Mesendoderm (in vitro differentiated cells): ENCODE measurements at regions not wholly inside any gene's neighbourhood (a gene's known extent, or its start where the extent isn't known, plus 50 kb on each side); places are given as distances from the start of the nearest gene placed in this dataset.

Experiments
- DNase-seq: peaks from one replicate; pipeline ENCODE4 v3.0.0; 2013
- H2AK5ac ChIP-seq: 2 replicates; pipeline ENCODE4 v1.6.1; 2013; ENCODE audit warnings: low read length, inconsistent platforms
- H2BK120ac ChIP-seq: 2 replicates; pipeline ENCODE4 v1.6.1; 2013; ENCODE audit warnings: low read depth, mild to moderate bottlenecking, low read length, moderate library complexity, mixed read lengths
- H2BK15ac ChIP-seq: replicated peaks from 2 replicates; pipeline ENCODE4 v1.6.1; 2013; ENCODE audit warnings: low read depth, mild to moderate bottlenecking, moderate library complexity
- H2BK5ac ChIP-seq: 2 replicates; pipeline ENCODE4 v1.6.1; 2013; ENCODE audit warnings: low read length, inconsistent platforms
- H3K18ac ChIP-seq: 2 replicates; pipeline ENCODE4 v1.6.1; 2013; ENCODE audit warnings: mild to moderate bottlenecking, low read length, mixed read lengths
- H3K23ac ChIP-seq: one replicate; pipeline ENCODE4 v1.6.1; 2013; ENCODE audit warnings: low read length
- H3K27ac ChIP-seq: 2 replicates; pipeline ENCODE4 v1.5.1; 2013; ENCODE audit warnings: low read depth, mild to moderate bottlenecking, inconsistent platforms, low read length, moderate library complexity
- H3K27me3 ChIP-seq: 2 replicates; pipeline ENCODE4 v1.6.1; 2013; ENCODE audit warnings: low read length, control low read depth, mild to moderate bottlenecking, inconsistent platforms; ENCODE audit not compliant: insufficient read depth, poor library complexity
- H3K36me3 ChIP-seq: 2 replicates; pipeline ENCODE4 v1.6.1; 2013; ENCODE audit warnings: low read length, inconsistent platforms; ENCODE audit not compliant: control insufficient read depth, insufficient read depth
- H3K4ac ChIP-seq: one replicate; pipeline ENCODE4 v1.6.1; 2013; ENCODE audit warnings: low read depth, mild to moderate bottlenecking, low read length, moderate library complexity
- H3K4me1 ChIP-seq: 2 replicates; pipeline ENCODE4 v1.6.1; 2013; ENCODE audit warnings: low read depth, low read length, inconsistent platforms; ENCODE audit not compliant: control insufficient read depth
- H3K4me2 ChIP-seq: 2 replicates; pipeline ENCODE4 v1.6.1; 2013; ENCODE audit warnings: low read length
- H3K4me3 ChIP-seq: 2 replicates; pipeline ENCODE4 v1.5.1; 2013; ENCODE audit warnings: mild to moderate bottlenecking, low read length
- H3K56ac ChIP-seq: one replicate; pipeline ENCODE4 v1.6.1; 2013; ENCODE audit warnings: low read length
- H3K79me1 ChIP-seq: 2 replicates; pipeline ENCODE4 v1.6.1; 2013; ENCODE audit warnings: low read length, inconsistent platforms
- H3K79me2 ChIP-seq: 2 replicates; pipeline ENCODE4 v1.6.1; 2013; ENCODE audit warnings: mild to moderate bottlenecking, low read length; ENCODE audit not compliant: control insufficient read depth, insufficient read depth
- H3K9ac ChIP-seq: 2 replicates; pipeline ENCODE4 v1.6.1; 2013; ENCODE audit warnings: low read length, inconsistent platforms
- H4K5ac ChIP-seq: one replicate; pipeline ENCODE4 v1.6.1; 2013; ENCODE audit warnings: low read length
- H4K8ac ChIP-seq: one replicate; pipeline ENCODE4 v1.6.1; 2013; ENCODE audit warnings: low read depth, mild to moderate bottlenecking, control low read depth, low read length, moderate library complexity
- WGBS: extraction: QIAGEN DNeasy Blood & Tissue Kit; methylation state at CpG from one replicate; pipeline ENCODE4 v1.1.7; 2013; ENCODE audit warnings: low lambda C conversion rate, missing lambda C conversion rate; ENCODE audit not compliant: insufficient coverage; ENCODE audit errors: extremely low coverage; 5-methylcytosine and 5-hydroxymethylcytosine counted together

DNA sequence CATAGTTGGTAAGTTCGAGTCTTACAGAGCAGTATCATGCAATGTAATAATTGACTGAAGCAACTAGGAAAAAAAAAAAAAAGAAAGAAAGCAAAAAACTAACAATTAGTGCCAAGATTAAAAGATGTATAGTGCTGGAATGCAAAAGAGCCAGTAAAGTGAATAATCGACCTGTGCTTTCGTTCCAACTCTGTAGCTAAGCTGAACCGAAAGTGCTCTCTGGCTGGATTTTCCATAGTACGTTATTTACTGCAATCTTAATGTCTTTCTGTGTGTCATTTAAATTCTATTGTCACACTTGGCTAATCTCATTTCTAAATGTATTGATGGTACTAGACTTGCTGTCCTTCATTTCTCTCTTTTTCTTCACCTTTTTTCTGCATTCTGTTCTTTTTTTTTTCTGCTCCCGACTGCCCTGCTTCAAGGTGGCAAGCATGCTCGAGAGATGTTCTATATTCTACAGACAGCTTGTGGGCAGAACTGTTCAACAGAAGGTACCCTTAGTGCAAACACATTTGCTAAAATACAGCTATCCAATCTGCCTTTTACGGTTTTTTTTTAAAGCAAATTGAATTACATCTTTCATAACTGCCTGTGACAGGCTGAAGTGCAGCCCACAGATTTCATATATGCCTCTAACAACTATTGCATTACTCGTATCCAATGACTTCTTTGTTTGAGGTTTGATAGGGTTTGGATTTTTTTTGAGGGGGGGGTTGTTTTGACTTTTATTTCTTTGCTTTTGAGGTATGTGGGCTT lies 204.2 kb upstream of the MTNR1B start:
- no CpG with 5 or more reads among the region's 9 CpGs for WGBS
- H3K4me1 ChIP-seq: peaks cover 1% of the 10 kb centered on the region

DNA sequence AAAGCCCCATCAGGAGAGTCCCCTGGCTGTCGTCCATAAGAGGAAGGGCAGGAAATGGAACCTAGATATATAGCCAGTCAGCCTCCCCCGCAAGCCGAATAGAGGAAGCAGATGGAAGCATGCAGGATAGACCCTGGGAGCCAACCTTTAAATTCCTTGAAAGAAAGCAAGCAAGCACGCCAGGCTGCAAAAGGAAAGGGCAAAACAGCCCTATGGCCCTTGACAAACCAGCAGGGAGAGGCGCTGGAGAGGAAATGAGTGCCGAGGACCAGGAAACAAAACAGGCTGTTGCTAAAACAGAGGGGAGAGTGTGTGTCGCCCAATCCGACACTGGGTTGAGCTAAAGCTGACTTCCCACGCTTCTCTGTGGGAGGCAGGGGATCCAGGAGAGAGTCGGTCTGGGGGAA lies 203.5 kb upstream of the MTNR1B start:
- Histone ChIP-seq H2BK15ac (no peak overlapping the region), H3K18ac (no peak overlapping the region), H4K8ac (no peak overlapping the region), H2BK5ac (no peak overlapping the region), H3K27ac (no peak overlapping the region), H3K79me2 (no peaks in the 10 kb centered on the region), H2BK120ac (no peak overlapping the region), H3K4me1 (peaks cover 1% of the 10 kb centered on the region), H3K9ac (peak overlapping the region; percentile 23), H3K23ac (no peak overlapping the region), H3K36me3 (no peaks in the 10 kb centered on the region), H3K4ac (no peak overlapping the region), H3K27me3 (no peaks in the 10 kb centered on the region), H3K56ac (no peak overlapping the region), H4K5ac (no peak overlapping the region), H3K79me1 (no peaks in the 10 kb centered on the region), H2AK5ac (no peak overlapping the region), H3K4me2 (no peak overlapping the region), H3K4me3 (no peak overlapping the region)
- WGBS: no CpG with 5 or more reads among the region's 10 CpGs
- DNase-seq: peak; percentile 79

More for the DNA sequence above, 204.2 kb upstream of the MTNR1B start:
- Histone ChIP-seq H3K27ac (no peak overlapping the region), H3K27me3 (no peaks in the 10 kb centered on the region), H3K4me3 (no peak overlapping the region), H3K4me2 (no peak overlapping the region), H4K5ac (no peak overlapping the region), H3K4ac (no peak overlapping the region), H3K23ac (no peak overlapping the region), H2BK15ac (no peak overlapping the region), H3K36me3 (no peaks in the 10 kb centered on the region), H2AK5ac (no peak overlapping the region), H3K79me2 (no peaks in the 10 kb centered on the region), H3K9ac (no peak overlapping the region), H2BK120ac (no peak overlapping the region), H3K56ac (no peak overlapping the region), H3K18ac (no peak overlapping the region), H4K8ac (no peak overlapping the region), H2BK5ac (no peak overlapping the region), H3K79me1 (no peaks in the 10 kb centered on the region)
- no peak for DNase-seq

DNA sequence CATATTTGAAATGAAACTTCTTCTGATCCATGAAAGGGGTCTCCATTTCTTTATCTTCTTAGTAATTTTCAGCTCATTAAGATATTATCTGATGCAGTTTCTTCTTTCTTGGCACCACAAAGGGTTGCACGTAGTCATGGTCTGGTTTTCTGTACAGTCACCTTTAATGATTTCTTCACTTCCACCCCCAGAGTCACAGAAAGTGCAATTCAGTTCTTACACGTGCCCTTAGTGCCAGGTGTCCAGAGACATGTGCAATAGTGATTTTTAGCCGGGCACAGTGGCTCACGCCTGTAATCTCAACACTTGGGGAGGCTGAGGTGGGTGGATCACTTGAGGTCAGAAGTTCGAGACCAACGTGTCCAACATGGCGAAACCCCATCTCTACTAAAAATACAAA lies 202.8 kb upstream of the MTNR1B start:
- no peak overlapping the region for H2BK5ac ChIP-seq
- no peaks in the 10 kb centered on the region for H3K79me2 ChIP-seq
- H3K56ac ChIP-seq: no peak overlapping the region
- no CpG with 5 or more reads among the region's 7 CpGs for WGBS
- H3K79me1 ChIP-seq: no peaks in the 10 kb centered on the region
- no peak overlapping the region for H2AK5ac ChIP-seq
- H2BK15ac ChIP-seq: no peak overlapping the region
- H3K18ac ChIP-seq: no peak overlapping the region
- no peak overlapping the region for H4K8ac ChIP-seq
- H3K4me2 ChIP-seq: no peak overlapping the region
- H3K9ac ChIP-seq: no peak overlapping the region
- DNase-seq: no peak
- H3K23ac ChIP-seq: no peak overlapping the region
- no peak overlapping the region for H3K4ac ChIP-seq
- H3K4me1 ChIP-seq: peaks cover 1% of the 10 kb centered on the region
- H3K36me3 ChIP-seq: no peaks in the 10 kb centered on the region
- H3K4me3 ChIP-seq: no peak overlapping the region
- H4K5ac ChIP-seq: no peak overlapping the region
- no peaks in the 10 kb centered on the region for H3K27me3 ChIP-seq
- H2BK120ac ChIP-seq: no peak overlapping the region
- no peak overlapping the region for H3K27ac ChIP-seq

DNA sequence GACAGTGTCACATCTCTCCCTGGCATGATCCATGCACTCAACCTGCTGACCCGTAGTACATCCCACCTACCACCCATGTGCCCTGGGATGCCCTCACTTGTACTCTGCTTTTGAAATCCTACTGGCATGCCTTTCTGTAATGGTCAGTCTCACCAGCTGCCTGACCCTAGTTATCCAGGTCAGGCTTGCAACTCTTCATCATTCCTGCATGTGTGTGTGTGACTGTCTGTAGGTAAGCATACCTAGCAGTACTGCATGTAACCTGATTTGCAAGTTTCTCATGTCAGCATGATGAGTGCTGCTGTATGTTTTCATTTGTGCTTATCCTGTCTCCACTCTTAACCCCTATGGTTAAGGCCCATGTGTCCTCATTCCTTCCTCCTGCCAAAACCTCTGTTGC lies 202.0 kb upstream of the MTNR1B start:
- Histone ChIP-seq H3K4me1 (peaks cover 1% of the 10 kb centered on the region), H3K27me3 (no peaks in the 10 kb centered on the region), H3K18ac (no peak overlapping the region), H2BK120ac (no peak overlapping the region), H3K56ac (no peak overlapping the region), H3K4me3 (no peak overlapping the region), H3K79me1 (no peaks in the 10 kb centered on the region), H2AK5ac (no peak overlapping the region), H3K36me3 (no peaks in the 10 kb centered on the region), H3K23ac (no peak overlapping the region), H3K4ac (no peak overlapping the region), H4K5ac (no peak overlapping the region), H3K79me2 (no peaks in the 10 kb centered on the region), H3K4me2 (no peak overlapping the region), H3K9ac (no peak overlapping the region), H2BK5ac (no peak overlapping the region), H2BK15ac (no peak overlapping the region), H3K27ac (no peak overlapping the region), H4K8ac (no peak overlapping the region)
- WGBS: no CpG with 5 or more reads among the region's 1 CpG
- DNase-seq: no peak

DNA sequence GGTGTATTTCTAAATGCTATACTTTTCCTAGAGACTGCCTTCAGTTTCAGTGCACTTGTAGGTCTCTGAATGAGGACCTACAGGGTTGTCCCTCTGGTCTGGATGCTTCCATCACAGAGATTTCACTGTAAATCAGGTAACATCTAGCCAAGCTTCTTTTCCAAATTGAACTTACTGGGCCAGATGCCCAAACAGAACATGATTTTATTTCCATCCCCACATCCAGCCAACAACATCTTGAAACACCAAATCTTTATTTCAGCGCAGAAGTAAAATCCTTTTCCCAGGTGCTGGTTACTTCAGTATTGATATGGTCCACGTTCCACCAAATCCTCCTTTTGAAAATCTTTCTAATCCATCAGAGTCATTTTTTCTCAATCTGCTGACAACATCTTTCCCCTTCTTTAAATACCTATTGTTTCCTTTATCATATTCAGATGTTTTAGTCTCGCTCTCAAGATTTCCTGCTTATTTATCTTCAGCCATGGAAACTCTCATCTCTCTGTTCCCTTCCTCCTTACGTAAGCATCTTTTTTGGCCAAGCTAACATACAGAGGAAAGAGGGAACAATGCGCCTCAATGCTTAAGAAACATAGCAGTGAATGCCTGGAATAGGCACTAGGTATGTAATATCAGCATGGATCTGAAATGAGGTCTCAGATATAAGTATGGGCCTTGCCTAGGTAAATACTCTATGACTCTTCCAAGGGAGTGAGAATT lies 201.2 kb upstream of the MTNR1B start:
- no peak overlapping the region for H2BK5ac ChIP-seq
- H2AK5ac ChIP-seq: no peak overlapping the region
- H3K4me2 ChIP-seq: no peak overlapping the region
- H3K4me1 ChIP-seq: peaks cover 1% of the 10 kb centered on the region
- H3K9ac ChIP-seq: no peak overlapping the region
- H3K4me3 ChIP-seq: no peak overlapping the region
- H3K79me2 ChIP-seq: no peaks in the 10 kb centered on the region
- no CpG with 5 or more reads among the region's 5 CpGs for WGBS
- no peak overlapping the region for H3K18ac ChIP-seq
- H3K56ac ChIP-seq: no peak overlapping the region
- no peak overlapping the region for H4K5ac ChIP-seq
- H3K36me3 ChIP-seq: no peaks in the 10 kb centered on the region
- H3K4ac ChIP-seq: no peak overlapping the region
- DNase-seq: no peak
- H4K8ac ChIP-seq: no peak overlapping the region
- H2BK15ac ChIP-seq: no peak overlapping the region
- no peak overlapping the region for H2BK120ac ChIP-seq
- no peak overlapping the region for H3K27ac ChIP-seq
- no peaks in the 10 kb centered on the region for H3K79me1 ChIP-seq
- no peak overlapping the region for H3K23ac ChIP-seq
- H3K27me3 ChIP-seq: no peaks in the 10 kb centered on the region
